ENCODE measurements at regions not wholly inside any gene's neighbourhood (a gene's known extent, or its start where the extent isn't known, plus 50 kb on each side); places are given as distances from the start of the nearest gene placed in this dataset.
"Not testable (repeated sequence)": the region's sequence is repeated elsewhere in the genome, so short reads cannot be mapped to it uniquely, and the experiment has no call there.

GRCh38 chr6:75031102-75031501, 174.8 kb downstream of the COL12A1 start:
- not testable (repeated sequence) for H3K4me3 ChIP-seq (ENCODE audit: low read length); DNase-seq (ENCODE audit: low read depth)

GRCh38 chr6:75029333-75029732, 176.5 kb downstream of the COL12A1 start:
- TF ChIP-seq CTCF (conservative IDR thresholded peaks at IDR 0.05; ENCODE audit: low read length): no peak
- no peak for DNase-seq (ENCODE audit: low read depth)
- H3K4me3 ChIP-seq (ENCODE audit: low read length): no peak overlapping the region

- no peak for DNase-seq (ENCODE audit: low read depth)
- no peak overlapping the region for H3K4me3 ChIP-seq (ENCODE audit: low read length)
- TF ChIP-seq CTCF (conservative IDR thresholded peaks at IDR 0.05; ENCODE audit: low read length): no peak
Measured at GRCh38 chr6:75025371-75025770, 180.5 kb downstream of the COL12A1 start.

GRCh38 chr6:75024828-75025227, 181.0 kb downstream of the COL12A1 start:
- H3K4me3 ChIP-seq (ENCODE audit: low read length): no peak overlapping the region
- TF ChIP-seq CTCF (conservative IDR thresholded peaks at IDR 0.05; ENCODE audit: low read length): no peak
- no peak for DNase-seq (ENCODE audit: low read depth)

GRCh38 chr6:75023634-75024033, 182.2 kb downstream of the COL12A1 start:
- no peak for TF ChIP-seq CTCF (conservative IDR thresholded peaks at IDR 0.05; ENCODE audit: low read length)
- H3K4me3 ChIP-seq (ENCODE audit: low read length): no peak overlapping the region
- DNase-seq (ENCODE audit: low read depth): no peak

GRCh38 chr6:75020971-75021370, 184.9 kb downstream of the COL12A1 start:
- no peak overlapping the region for H3K4me3 ChIP-seq (ENCODE audit: low read length)
- no peak for DNase-seq (ENCODE audit: low read depth)
- no peak for TF ChIP-seq CTCF (conservative IDR thresholded peaks at IDR 0.05; ENCODE audit: low read length)

GRCh38 chr6:75020376-75020775, 185.5 kb downstream of the COL12A1 start:
- no peak for DNase-seq (ENCODE audit: low read depth)
- H3K4me3 ChIP-seq (ENCODE audit: low read length): no peak overlapping the region
- no peak for TF ChIP-seq CTCF (conservative IDR thresholded peaks at IDR 0.05; ENCODE audit: low read length)

GRCh38 chr6:75012018-75012417, 193.8 kb downstream of the COL12A1 start:
- TF ChIP-seq CTCF (conservative IDR thresholded peaks at IDR 0.05; ENCODE audit: low read length): no peak
- no peak overlapping the region for H3K4me3 ChIP-seq (ENCODE audit: low read length)
- DNase-seq (ENCODE audit: low read depth): peak; percentile 73

- not testable (repeated sequence) for H3K4me3 ChIP-seq (ENCODE audit: low read length); DNase-seq (ENCODE audit: low read depth)
Measured at GRCh38 chr6:75003984-75004383, 201.9 kb downstream of the COL12A1 start.

Measured in AG10803 (cell line).